GM12801 (cell line): ENCODE measurements at regions not wholly inside any gene's neighbourhood (a gene's known extent, or its start where the extent isn't known, plus 50 kb on each side); places are given as distances from the start of the nearest gene placed in this dataset.

Experiments used
- TF ChIP-seq, protein P1 (sequence below): IDR thresholded peaks from one replicate; pipeline ENCODE4 v1.5.1; 2011; ENCODE audit warnings: control low read depth; ENCODE audit not compliant: insufficient read length; ENCODE audit errors: extremely low read depth

DNA sequence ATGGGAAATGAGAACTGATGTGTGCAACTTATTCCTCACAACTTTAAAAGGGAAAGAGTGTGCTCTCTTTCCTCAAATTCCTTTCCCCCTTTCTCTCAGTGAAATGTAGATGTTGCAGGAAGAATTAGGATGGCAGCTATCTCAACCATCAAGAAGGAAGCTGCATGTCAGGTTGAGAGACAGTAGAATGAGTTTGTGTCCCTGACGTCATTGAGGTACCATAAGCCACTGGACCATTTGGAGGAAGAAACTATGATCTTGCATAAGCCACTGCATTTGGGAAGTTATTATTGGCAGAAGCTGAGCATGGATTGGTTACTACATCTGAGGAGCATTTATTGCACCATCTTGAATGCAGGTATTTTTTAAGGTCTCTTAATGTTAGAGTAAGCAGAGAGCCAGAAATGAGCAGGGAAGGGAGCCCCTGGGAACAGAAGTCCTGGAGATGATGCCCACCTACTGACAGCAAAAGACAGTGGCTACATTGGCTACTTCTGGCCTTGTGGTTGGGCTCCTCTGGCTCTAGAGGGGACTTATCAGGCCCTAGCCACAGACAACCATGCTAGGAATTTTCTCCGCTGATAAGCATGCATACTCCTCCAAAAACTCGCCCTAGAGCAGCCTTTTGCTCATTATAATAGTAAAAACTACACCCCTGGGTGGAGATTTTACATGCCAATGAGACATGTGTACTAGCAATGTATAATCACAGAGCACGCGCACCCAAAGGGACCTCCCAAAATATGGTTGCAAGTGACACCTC lies 249.0 kb upstream of the SALL1 start:
- TF ChIP-seq, protein P1, sequence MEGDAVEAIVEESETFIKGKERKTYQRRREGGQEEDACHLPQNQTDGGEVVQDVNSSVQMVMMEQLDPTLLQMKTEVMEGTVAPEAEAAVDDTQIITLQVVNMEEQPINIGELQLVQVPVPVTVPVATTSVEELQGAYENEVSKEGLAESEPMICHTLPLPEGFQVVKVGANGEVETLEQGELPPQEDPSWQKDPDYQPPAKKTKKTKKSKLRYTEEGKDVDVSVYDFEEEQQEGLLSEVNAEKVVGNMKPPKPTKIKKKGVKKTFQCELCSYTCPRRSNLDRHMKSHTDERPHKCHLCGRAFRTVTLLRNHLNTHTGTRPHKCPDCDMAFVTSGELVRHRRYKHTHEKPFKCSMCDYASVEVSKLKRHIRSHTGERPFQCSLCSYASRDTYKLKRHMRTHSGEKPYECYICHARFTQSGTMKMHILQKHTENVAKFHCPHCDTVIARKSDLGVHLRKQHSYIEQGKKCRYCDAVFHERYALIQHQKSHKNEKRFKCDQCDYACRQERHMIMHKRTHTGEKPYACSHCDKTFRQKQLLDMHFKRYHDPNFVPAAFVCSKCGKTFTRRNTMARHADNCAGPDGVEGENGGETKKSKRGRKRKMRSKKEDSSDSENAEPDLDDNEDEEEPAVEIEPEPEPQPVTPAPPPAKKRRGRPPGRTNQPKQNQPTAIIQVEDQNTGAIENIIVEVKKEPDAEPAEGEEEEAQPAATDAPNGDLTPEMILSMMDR: no peak

DNA sequence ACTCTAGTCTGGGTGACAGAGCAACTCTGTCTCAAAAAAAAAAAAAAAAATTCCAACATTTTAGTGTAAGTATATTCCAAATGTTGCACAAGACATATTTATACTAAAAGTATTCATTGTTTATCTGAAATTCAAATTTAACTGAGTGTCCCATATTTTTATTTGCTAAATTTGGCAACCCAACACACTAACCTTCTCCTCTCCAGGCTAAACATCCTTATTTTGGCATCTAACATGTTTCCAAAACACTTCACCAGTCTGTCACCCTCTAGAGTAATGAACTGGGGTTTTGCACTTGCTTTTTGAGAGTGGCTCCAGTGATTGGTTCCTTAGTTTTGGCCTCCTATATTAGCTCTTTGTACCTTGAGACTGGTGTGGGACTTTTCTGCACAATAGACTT lies 243.4 kb upstream of the SALL1 start:
- TF ChIP-seq, protein P1: no peak

DNA sequence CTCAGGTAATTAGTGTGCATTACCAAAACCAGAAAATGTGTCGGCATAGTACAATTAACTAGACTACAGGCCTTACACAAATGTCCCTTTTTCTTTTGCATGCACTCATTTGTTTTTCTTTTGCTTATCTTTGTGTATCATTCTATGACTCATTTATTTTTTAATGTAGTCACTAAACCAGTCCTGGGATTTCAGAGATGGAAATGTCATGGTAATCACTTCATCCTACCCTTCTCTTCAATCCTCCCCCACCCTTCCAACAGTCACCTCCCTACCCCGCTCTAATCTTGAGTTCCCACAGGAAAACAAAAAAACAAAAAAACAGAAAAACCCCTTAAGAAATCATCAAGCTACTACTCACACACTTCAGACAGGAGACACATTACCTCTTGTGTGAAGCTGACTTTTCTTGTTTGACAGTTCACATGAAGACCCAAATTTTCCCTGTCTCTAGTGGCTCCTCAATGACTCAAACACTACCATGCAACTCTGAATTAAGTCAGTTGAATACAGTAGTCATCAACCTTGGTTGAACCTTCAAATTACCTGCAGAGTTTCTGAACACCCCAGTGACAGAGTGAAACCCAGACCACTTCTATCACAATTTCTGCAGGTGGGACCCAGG lies 242.4 kb upstream of the SALL1 start:
- TF ChIP-seq, protein P1: no peak

DNA sequence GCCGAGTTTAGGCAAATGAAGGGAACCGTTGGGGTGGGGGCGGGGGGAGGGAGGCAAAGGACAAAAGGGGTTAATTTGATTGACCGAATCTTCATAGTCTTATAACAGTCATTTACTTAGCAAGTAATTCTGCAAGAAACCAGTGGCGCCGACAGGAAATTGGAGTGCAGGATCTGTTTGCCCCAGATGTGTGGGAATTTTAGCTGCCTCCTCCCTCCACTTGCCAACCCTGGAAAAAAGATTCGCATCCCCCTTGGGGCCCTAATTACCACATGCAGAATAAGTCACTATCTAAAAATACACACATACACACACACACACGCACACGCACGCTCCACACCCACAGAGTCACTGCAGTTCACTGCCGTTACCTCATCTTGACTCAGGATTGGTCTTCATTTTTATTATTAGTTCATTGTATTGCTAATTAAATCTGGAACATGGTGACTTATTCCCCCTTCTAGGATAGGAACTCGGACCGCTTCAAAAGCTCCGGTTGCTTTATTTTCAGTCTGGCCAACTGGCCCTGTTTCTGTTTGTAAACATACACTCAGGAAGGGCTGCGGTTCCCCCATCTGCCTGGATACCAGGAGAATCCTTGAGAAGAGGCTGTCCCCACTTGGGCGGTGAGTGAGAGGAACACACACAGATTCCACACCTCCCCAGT lies 241.6 kb upstream of the SALL1 start:
- TF ChIP-seq, protein P1: no peak

DNA sequence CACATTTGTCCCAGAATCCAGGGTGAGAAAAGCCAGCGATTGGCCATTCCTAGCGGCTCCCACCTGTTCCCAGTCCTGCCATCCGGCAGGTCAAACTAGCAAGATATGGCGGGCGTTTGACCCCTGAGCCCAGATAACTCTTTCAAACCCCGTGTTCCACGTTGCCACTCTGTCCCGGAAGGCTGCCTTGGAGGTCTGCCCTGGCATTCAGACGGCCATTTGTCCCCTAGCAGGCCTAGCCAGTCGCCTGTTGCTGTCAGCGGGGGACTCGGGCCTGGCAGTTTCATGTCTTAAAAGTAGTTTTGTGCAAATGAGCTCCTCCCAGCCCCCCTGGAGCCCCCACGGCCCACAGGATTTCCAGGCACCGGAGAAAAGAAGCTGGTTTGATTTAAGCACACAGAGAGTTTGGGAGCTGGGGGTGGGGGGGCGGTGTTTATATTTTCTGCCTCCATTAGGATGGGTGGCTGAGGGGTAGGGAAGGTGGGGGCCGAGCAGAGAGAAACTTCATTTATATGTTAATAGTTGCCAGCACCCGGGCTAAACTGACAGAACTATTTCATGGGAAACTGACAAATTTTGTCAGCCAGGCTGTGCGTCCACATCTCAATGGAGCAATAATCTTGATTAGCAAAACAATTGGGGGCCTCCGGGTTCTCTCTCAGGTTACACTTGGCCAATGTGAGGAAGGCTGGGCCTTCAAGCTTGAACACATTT lies 240.9 kb upstream of the SALL1 start:
- TF ChIP-seq, protein P1: no peak

DNA sequence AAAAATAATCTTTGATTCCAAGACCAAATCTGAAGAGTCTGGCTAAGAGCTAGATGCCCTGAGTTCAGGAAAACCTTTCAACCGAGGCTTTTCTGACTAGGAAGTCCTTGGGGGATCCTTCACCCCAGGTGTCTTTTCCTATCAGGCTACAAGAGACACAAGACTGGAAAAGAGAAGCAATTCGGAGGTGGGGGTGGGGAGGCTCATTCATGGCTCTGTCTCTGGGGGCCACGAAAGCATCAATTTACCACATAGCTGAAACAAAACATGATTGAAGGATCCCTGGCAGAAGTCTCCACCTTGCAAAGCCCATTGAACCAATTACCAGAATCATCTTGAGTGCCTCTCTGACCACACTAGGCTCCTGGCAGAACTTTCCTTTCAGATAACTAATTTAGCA lies 239.8 kb upstream of the SALL1 start:
- TF ChIP-seq, protein P1: no peak

DNA sequence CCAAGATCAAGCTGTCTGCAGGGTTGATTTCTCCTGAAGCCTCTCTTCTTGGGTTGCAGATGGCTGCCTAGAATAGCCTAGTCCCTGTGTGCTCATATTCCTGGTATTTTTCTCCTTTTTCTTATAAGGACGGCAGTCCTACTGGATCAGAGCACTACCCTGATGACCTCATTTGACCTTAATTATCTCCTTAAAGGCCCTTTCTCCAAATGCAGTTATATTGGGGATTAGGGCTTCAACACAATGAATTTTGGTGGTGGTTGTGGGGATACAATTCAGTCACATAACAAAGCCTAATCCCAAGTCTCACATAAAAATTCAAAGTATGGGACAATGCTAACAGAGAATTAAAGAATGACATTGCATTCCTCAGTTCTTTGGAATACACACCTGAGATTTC lies 238.8 kb upstream of the SALL1 start:
- TF ChIP-seq, protein P1: no peak
